ENCODE measurements at regions not wholly inside any gene's neighbourhood (a gene's known extent, or its start where the extent isn't known, plus 50 kb on each side); places are given as distances from the start of the nearest gene placed in this dataset.

DNA sequence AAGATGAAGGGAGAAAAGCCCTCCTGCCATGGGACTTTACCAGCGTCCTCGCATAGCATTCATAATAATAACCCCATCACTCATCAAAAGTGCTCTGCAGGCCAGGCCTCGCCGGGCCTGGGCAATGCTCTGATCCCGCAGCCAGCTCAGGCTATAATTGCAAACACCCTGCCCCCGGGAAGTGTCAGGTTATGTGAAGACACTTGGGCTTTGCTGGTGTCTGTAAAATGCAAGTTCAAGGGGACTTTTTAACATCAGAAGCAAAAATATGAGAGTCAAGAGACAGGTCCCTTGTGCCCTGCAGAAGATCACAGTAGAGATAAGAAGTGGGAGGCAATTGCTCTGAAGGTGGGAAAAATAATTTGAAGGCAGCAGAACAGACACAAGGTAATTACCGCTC lies 381.0 kb downstream of the MAFB start:
- ChIA-PET CTCF (no interaction called here), POLR2A (no interaction called here)
- Histone ChIP-seq H3K36me3 (ENCODE audit: control insufficient read depth in 2 of 2, insufficient read depth in 1 of 2, low read length in 2 of 2) (no peaks in the 10 kb centered on the region), H3K4me1 (ENCODE audit: control insufficient read depth, insufficient read depth, low read length) (no peaks in the 10 kb centered on the region), H3K4me3 (ENCODE audit: low read depth, low read length) (no peak overlapping the region), H3K27ac (ENCODE audit: extremely low read depth, low read depth, low read length) (no peak overlapping the region), H3K9me3 (ENCODE audit: control insufficient read depth, insufficient read depth, low read depth, low read length) (no peaks in the 10 kb centered on the region)
- no peak for TF ChIP-seq PRDM1 (tag by site-specific recombination; IDR thresholded peaks at IDR 0.05)
- TF ChIP-seq ZNF16 (tag by site-specific recombination; IDR thresholded peaks at IDR 0.05; ENCODE audit: low read depth): no peak
- no peak for TF ChIP-seq ZNF660 (tag by site-specific recombination; IDR thresholded peaks at IDR 0.05)
- TF ChIP-seq ZNF223 (tag by site-specific recombination; IDR thresholded peaks at IDR 0.05): no peak
- no peak for TF ChIP-seq ZNF670 (tag by site-specific recombination; IDR thresholded peaks at IDR 0.05; ENCODE audit: low read depth)
- TF ChIP-seq ZSCAN23 (tag by site-specific recombination; IDR thresholded peaks at IDR 0.05): no peak
- no peak for TF ChIP-seq ZNF133 (tag by site-specific recombination; IDR thresholded peaks at IDR 0.05)

DNA sequence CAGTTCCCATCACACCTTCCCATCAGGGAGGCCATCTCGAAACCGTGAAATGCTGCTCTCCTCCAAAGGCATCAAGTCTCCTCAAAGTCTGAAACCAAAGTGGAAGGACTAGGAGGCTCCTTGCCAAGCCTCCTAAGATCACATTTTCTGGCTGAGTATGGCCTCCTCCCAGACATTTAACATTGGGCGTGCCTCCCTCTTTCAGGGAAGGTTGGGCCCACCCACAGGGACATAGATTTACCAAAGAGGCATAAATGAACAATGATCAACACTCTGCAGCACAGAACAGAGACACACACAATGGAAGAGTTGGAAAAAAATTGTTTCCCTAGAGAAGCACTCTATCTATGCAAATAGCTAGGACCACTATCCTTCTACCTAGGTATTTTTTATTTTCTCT lies 381.8 kb downstream of the MAFB start:
- no peak overlapping the region for H3K4me3 ChIP-seq (ENCODE audit: low read depth, low read length)
- no peaks in the 10 kb centered on the region for H3K36me3 ChIP-seq (ENCODE audit: control insufficient read depth in 2 of 2, insufficient read depth in 1 of 2, low read length in 2 of 2)
- H3K9me3 ChIP-seq (ENCODE audit: control insufficient read depth, insufficient read depth, low read depth, low read length): no peaks in the 10 kb centered on the region
- POLR2A ChIA-PET: no interaction called here
- CTCF ChIA-PET: no interaction called here
- no peak overlapping the region for H3K27ac ChIP-seq (ENCODE audit: extremely low read depth, low read depth, low read length)
- H3K4me1 ChIP-seq (ENCODE audit: control insufficient read depth, insufficient read depth, low read length): no peaks in the 10 kb centered on the region
- TF ChIP-seq GLI4 (tag by site-specific recombination; IDR thresholded peaks at IDR 0.05): no peak
- no peak for TF ChIP-seq ZBTB1 (tag by site-specific recombination; IDR thresholded peaks at IDR 0.05)
- TF ChIP-seq MYNN (tag by site-specific recombination; IDR thresholded peaks at IDR 0.05; ENCODE audit: borderline replicate concordance): no peak
- TF ChIP-seq GLI2 (tag by site-specific recombination; IDR thresholded peaks at IDR 0.05; ENCODE audit: borderline replicate concordance, low read depth): no peak
- no peak for TF ChIP-seq ZNF664 (tag by site-specific recombination; IDR thresholded peaks at IDR 0.05)
- TF ChIP-seq ZNF394 (tag by site-specific recombination; IDR thresholded peaks at IDR 0.05; ENCODE audit: borderline replicate concordance): no peak
- TF ChIP-seq ZNF623 (tag by site-specific recombination; IDR thresholded peaks at IDR 0.05): no peak
- TF ChIP-seq, protein P1, sequence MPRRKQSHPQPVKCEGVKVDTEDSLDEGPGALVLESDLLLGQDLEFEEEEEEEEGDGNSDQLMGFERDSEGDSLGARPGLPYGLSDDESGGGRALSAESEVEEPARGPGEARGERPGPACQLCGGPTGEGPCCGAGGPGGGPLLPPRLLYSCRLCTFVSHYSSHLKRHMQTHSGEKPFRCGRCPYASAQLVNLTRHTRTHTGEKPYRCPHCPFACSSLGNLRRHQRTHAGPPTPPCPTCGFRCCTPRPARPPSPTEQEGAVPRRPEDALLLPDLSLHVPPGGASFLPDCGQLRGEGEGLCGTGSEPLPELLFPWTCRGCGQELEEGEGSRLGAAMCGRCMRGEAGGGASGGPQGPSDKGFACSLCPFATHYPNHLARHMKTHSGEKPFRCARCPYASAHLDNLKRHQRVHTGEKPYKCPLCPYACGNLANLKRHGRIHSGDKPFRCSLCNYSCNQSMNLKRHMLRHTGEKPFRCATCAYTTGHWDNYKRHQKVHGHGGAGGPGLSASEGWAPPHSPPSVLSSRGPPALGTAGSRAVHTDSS (tag by site-specific recombination; IDR thresholded peaks at IDR 0.05): no peak
- no peak for TF ChIP-seq ZNF747 (tag by site-specific recombination; IDR thresholded peaks at IDR 0.05)
- no peak for TF ChIP-seq GFI1B (tag by site-specific recombination; IDR thresholded peaks at IDR 0.05)
- TF ChIP-seq ZNF658 (tag by site-specific recombination; IDR thresholded peaks at IDR 0.05): no peak
- no peak for TF ChIP-seq ZNF529 (tag by site-specific recombination; IDR thresholded peaks at IDR 0.05; ENCODE audit: insufficient replicate concordance)
- no peak for TF ChIP-seq ZNF837 (tag by site-specific recombination; IDR thresholded peaks at IDR 0.05)
- no peak for TF ChIP-seq ZNF510 (tag by site-specific recombination; IDR thresholded peaks at IDR 0.05; ENCODE audit: insufficient replicate concordance)
- no peak for TF ChIP-seq SCRT1 (tag by site-specific recombination; IDR thresholded peaks at IDR 0.05; ENCODE audit: borderline replicate concordance)
- TF ChIP-seq ZNF580 (tag by site-specific recombination; IDR thresholded peaks at IDR 0.05): no peak
- no peak for TF ChIP-seq ZNF560 (tag by site-specific recombination; IDR thresholded peaks at IDR 0.05; ENCODE audit: borderline replicate concordance)
- no peak for TF ChIP-seq ZNF266 (tag by site-specific recombination; IDR thresholded peaks at IDR 0.05; ENCODE audit: low read depth)

Measured in HEK293 (cell line).